Tibial nerve (tissue), 4 donors: ENCODE measurements at regions not wholly inside any gene's neighbourhood (a gene's known extent, or its start where the extent isn't known, plus 50 kb on each side); places are given as distances from the start of the nearest gene placed in this dataset.

ENCODE experiments used
- DNase-seq, 2 donors: peaks; one replicate each; pipeline ENCODE4 v3.0.0-alpha.2; 2019; ENCODE audit warnings: low spot score in 2 of 2
- H3K27ac ChIP-seq, 4 donors: fragments of 200-600 bp; sonication (generic) in 3 of 4; one replicate each; pipeline ENCODE4 v1.5.1; 2017 to 2019; ENCODE audit warnings: mild to moderate bottlenecking in 1 of 4
- H3K27me3 ChIP-seq, 2 donors: fragments of 200-600 bp; sonication (generic) in 1 of 2; one replicate each; pipeline versions ENCODE4 v1.5.1 to v1.6.0; 2017 to 2019
- H3K36me3 ChIP-seq, 3 donors: fragments of 200-600 bp; sonication (generic); one replicate each; pipeline ENCODE4 v1.5.1; 2018 to 2019
- H3K4me1 ChIP-seq, 4 donors: fragments of 200-600 bp; sonication (generic) in 3 of 4; one replicate each; pipeline ENCODE4 v1.5.1; 2017 to 2019
- H3K4me3 ChIP-seq, 4 donors: fragments of 200-600 bp; sonication (generic) in 3 of 4; one replicate each; pipeline ENCODE4 v1.5.1; 2017 to 2019; ENCODE audit warnings: mild to moderate bottlenecking in 1 of 4, moderate library complexity in 1 of 4
- H3K9me3 ChIP-seq, 4 donors: fragments of 200-600 bp; sonication (generic) in 3 of 4; one replicate each; pipeline ENCODE4 v1.5.1; 2017 to 2019
- EP300 ChIP-seq, 2 donors: sonication (generic); formaldehyde crosslinking; IDR thresholded peaks; one replicate each; pipeline ENCODE4 v1.6.1; 2017; ENCODE audit warnings: antibody characterized with exemption in 2 of 2, mild to moderate bottlenecking in 1 of 2
- POLR2A ChIP-seq, 2 donors: fragments of 450-650 bp; IDR thresholded peaks; one replicate each; pipeline ENCODE4 v1.6.1; 2017; ENCODE audit warnings: antibody characterized with exemption in 2 of 2, mild to moderate bottlenecking in 2 of 2, moderate library complexity in 2 of 2
- WGBS, 2 donors: methylation state at CpG; one replicate each; pipeline ENCODE4 v1.1.5; 2018; 5-methylcytosine and 5-hydroxymethylcytosine counted together
- TF ChIP-seq, protein P1 (sequence below), 5 experiments: fragments of 200-600 bp in 3 of 5; fragments of 450-650 bp in 2 of 5; sonication (generic) in 3 of 5; IDR thresholded peaks; one replicate each; pipeline ENCODE4 v1.5.1; 2016 to 2019; ENCODE audit warnings: antibody characterized with exemption in 5 of 5, mild to moderate bottlenecking in 3 of 5, moderate library complexity in 2 of 5

DNA sequence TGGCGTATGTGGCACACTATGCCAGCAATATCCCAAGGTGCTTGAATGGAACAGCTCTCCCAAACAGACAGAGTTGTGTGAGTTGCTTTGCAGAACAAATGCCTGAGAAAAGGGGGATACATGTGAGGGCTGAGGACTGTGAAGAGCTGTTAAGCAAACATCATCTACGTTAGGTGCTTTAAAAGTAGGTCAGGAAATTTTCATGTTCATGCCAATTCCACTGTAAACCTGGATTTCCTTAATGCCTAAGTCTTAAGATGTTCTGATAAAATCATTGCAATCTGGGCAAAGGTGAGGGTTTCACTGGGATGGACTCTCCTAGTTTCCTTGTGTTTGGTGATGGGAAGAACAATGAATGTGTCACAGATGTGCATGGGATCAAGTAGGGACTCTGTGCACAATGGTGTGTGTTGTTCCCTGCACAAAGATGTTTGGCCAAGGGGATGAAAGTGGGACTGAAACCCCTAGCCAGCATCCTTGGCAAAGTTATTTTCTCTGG lies 227.9 kb downstream of the KTN1 start:
- peak overlapping the region in 3 of 4 donors; percentile 26 to 83 (median 44) for H3K27ac ChIP-seq
- DNase-seq, result no peak
- WGBS, 2 donors, result 73 to 81% methylated on average over 2 of the region's 2 CpGs
- peaks cover 0 to 3% (median 0%) of the 10 kb centered on the region in 4 donors for H3K9me3 ChIP-seq
- no peaks in the 10 kb centered on the region for H3K27me3 ChIP-seq
- TF ChIP-seq EP300 (IDR thresholded peaks at IDR 0.05) (no peak), POLR2A (IDR thresholded peaks at IDR 0.05) (no peak)
- TF ChIP-seq, protein P1, sequence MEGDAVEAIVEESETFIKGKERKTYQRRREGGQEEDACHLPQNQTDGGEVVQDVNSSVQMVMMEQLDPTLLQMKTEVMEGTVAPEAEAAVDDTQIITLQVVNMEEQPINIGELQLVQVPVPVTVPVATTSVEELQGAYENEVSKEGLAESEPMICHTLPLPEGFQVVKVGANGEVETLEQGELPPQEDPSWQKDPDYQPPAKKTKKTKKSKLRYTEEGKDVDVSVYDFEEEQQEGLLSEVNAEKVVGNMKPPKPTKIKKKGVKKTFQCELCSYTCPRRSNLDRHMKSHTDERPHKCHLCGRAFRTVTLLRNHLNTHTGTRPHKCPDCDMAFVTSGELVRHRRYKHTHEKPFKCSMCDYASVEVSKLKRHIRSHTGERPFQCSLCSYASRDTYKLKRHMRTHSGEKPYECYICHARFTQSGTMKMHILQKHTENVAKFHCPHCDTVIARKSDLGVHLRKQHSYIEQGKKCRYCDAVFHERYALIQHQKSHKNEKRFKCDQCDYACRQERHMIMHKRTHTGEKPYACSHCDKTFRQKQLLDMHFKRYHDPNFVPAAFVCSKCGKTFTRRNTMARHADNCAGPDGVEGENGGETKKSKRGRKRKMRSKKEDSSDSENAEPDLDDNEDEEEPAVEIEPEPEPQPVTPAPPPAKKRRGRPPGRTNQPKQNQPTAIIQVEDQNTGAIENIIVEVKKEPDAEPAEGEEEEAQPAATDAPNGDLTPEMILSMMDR (IDR thresholded peaks at IDR 0.05), result no peak
- no peak overlapping the region for H3K4me3 ChIP-seq
- no peaks in the 10 kb centered on the region for H3K36me3 ChIP-seq
- H3K4me1 ChIP-seq, result peaks cover 0 to 36% (median 9%) of the 10 kb centered on the region in 4 donors

DNA sequence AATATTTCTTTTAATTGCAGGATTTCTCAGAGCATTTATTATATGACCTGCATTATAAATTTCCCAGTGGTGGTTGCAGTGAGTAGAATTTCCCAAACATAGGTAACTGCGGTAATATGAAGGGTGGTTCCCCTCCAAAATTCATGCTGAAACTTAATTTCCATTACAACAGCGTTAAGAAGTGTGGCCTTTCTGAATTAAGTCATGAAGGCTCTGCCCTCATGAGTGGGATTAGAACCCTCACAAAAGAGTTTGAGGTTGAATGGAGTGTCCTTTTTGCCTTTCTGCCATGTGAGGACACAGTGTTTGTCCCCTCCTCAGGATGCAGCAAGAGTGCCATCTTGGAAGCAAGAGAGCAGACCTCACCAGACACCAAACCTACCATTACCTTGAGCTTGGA lies 233.6 kb downstream of the KTN1 start:
- no peak for DNase-seq
- Histone ChIP-seq H3K27ac (no peak overlapping the region), H3K4me1 (no peaks in the 10 kb centered on the region), H3K4me3 (no peak overlapping the region), H3K27me3 (no peaks in the 10 kb centered on the region), H3K9me3 (no peaks in the 10 kb centered on the region), H3K36me3 (no peaks in the 10 kb centered on the region)
- WGBS, 2 donors, result 83 to 84% methylated on average over 2 of the region's 2 CpGs
- TF ChIP-seq EP300 (IDR thresholded peaks at IDR 0.05) (no peak), POLR2A (IDR thresholded peaks at IDR 0.05) (no peak)
- TF ChIP-seq, protein P1 (IDR thresholded peaks at IDR 0.05), result no peak

DNA sequence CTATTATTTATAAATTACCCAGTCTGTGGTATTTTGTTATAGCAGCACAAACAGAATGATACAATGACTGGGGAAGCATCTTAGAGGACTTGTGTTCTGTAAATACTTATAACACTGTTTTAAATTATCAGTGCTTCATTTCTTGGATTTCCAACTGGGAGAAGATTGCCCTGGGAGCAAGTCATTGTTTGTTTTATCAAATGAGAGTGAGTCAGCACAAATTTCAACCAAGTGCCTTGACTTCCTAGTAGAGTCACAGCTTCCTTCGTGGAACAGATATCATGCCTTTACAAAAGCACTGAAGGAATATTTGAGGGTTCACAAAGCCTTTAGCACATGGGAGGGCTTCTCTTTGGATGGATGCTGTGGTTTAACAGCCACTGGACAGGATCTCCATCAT lies 234.1 kb downstream of the KTN1 start:
- 93 to 96% methylated on average over 1 of the region's 1 CpG for WGBS, 2 donors
- Histone ChIP-seq H3K9me3 (no peaks in the 10 kb centered on the region), H3K36me3 (no peaks in the 10 kb centered on the region), H3K4me1 (no peaks in the 10 kb centered on the region), H3K27ac (no peak overlapping the region), H3K27me3 (no peaks in the 10 kb centered on the region), H3K4me3 (no peak overlapping the region)
- DNase-seq, result no peak
- TF ChIP-seq, protein P1 (IDR thresholded peaks at IDR 0.05), result no peak
- TF ChIP-seq POLR2A (IDR thresholded peaks at IDR 0.05), result no peak
- TF ChIP-seq EP300 (IDR thresholded peaks at IDR 0.05), result no peak

DNA sequence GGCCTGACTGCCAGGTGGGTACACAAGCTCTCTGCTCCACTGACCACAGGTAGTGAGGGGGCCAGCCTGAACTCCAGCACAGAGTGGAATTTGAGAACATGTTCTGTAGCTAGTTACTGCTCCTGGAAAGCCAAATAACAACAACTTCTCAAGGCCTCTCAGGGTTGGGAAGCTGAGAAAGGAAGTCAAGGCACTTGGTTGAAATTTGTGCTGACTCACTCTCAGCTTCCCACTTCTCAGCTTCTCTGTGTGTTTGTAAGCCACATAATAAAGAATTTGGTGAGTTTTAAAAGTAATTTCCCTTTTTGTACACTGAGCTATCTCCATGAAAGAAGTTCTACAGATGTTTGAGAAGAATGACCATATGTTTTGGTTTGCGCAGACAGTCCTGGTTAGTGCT lies 234.9 kb downstream of the KTN1 start:
- 82 to 96% methylated on average over 1 of the region's 1 CpG for WGBS, 2 donors

DNA sequence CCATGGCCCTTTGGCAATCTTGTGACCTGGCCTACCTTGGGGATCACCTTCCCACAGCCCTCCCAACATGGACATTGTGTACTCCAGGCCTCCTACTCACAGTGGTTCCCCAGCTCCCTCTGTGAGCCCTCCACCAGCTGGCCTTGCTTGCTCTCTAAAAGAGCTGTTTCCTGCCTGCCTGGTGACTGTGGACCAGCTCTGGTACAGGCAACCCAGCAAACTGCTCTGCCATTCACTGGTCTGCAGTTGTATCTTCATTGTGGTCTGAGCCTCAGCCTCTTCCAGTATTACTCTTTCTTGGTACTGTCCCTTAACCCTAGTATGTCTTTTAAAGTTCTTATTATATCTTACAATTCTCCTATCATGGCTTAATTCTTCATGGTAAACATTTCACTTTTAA lies 236.2 kb downstream of the KTN1 start:
- Histone ChIP-seq H3K27ac (no peak overlapping the region), H3K9me3 (no peaks in the 10 kb centered on the region), H3K4me1 (no peaks in the 10 kb centered on the region), H3K36me3 (no peaks in the 10 kb centered on the region), H3K4me3 (no peak overlapping the region), H3K27me3 (no peaks in the 10 kb centered on the region)
- TF ChIP-seq POLR2A (IDR thresholded peaks at IDR 0.05) (no peak), EP300 (IDR thresholded peaks at IDR 0.05) (no peak)
- TF ChIP-seq, protein P1 (IDR thresholded peaks at IDR 0.05), result no peak
- DNase-seq, result no peak

More for the DNA sequence above, 234.9 kb downstream of the KTN1 start:
- Histone ChIP-seq H3K27me3 (no peaks in the 10 kb centered on the region), H3K4me1 (no peaks in the 10 kb centered on the region), H3K4me3 (no peak overlapping the region), H3K9me3 (no peaks in the 10 kb centered on the region), H3K27ac (no peak overlapping the region), H3K36me3 (no peaks in the 10 kb centered on the region)
- no peak for DNase-seq
- TF ChIP-seq, protein P1 (IDR thresholded peaks at IDR 0.05), result no peak
- TF ChIP-seq POLR2A (IDR thresholded peaks at IDR 0.05) (no peak), EP300 (IDR thresholded peaks at IDR 0.05) (no peak)
